ENCODE measurements at regions not wholly inside any gene's neighbourhood (a gene's known extent, or its start where the extent isn't known, plus 50 kb on each side); places are given as distances from the start of the nearest gene placed in this dataset.

- TF ChIP-seq EZH2phosphoT487 (IDR thresholded peaks at IDR 0.05; ENCODE audit: insufficient read depth, low read depth) (no peak), EZH2 (IDR thresholded peaks at IDR 0.05; ENCODE audit: insufficient read depth, poor library complexity, severe bottlenecking) (no peak)
Observed at GRCh38 chr16:54647216-54647615, 283.4 kb upstream of the IRX5 start.

Measured in GM23248 (cell line).